ENCODE measurements at regions not wholly inside any gene's neighbourhood (a gene's known extent, or its start where the extent isn't known, plus 50 kb on each side); places are given as distances from the start of the nearest gene placed in this dataset.

DNA sequence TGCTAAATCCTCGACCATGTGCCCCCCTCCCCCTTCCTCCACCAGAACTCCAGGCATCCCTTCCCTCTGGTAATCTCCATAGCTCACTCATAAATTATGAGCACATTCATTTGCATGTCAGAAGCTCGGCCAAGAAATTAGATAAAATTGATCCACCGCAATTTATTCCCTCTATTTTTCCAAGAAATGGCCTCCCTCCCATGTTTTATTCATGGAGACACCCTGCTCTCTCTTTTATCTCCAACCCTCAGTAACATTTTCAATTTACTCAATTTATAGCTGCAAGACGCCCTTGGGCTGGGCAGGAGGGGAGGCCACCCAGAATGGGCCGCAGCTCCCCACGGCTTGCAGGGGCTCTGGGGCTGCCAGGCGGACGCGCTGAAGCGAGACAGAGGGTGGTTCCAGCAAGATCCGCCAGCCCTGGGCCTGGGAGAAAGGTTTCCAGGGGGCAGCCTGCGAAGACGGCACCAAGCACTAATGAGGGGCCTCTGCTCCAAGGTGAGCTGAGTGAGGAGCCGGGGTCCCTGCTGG lies 54.7 kb upstream of the ZNF423 start:
- no peak for DNase-seq (ENCODE audit: low read depth in 3 of 3)

DNA sequence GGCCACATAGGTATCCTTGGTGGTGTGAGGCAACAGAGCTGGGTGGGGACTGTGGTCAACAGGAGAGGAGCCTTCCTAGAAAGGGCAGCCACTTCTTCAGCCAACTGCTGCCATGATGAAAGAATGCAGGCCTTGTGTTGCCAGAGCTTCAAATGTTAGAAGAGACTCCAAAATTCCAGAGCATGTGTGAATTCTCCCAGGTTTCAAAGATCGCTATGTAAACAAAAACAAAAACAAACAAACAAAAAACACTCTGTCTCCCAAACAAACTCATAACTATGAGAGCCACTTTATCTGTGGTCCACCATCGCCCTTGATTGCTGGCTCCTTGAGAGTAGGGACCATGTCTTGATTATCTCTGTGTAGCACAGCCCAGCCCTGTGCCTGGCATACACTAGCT lies 55.5 kb upstream of the ZNF423 start:
- DNase-seq (ENCODE audit: low read depth in 3 of 3) = no peak

DNA sequence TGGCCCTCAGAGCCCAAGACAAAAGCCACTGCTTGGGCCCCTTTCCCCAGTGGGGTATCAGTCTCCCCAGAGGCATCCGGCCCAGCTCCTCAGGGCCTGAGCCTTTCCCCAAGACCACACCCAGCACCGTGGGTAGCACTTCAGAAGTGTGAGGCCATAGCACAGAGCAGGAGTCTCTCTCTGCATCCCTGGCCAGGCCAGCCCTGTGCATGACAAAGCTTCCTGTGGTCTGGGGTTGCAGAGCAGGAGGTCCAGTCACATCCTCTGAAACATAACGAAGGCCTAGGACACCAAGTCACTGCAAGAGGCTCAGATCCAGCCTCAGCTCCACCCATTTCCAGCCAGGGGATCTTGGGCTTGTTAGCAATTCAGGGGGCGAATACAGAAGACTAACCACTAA lies 56.8 kb upstream of the ZNF423 start:
- no peak for DNase-seq (ENCODE audit: low read depth in 3 of 3)

DNA sequence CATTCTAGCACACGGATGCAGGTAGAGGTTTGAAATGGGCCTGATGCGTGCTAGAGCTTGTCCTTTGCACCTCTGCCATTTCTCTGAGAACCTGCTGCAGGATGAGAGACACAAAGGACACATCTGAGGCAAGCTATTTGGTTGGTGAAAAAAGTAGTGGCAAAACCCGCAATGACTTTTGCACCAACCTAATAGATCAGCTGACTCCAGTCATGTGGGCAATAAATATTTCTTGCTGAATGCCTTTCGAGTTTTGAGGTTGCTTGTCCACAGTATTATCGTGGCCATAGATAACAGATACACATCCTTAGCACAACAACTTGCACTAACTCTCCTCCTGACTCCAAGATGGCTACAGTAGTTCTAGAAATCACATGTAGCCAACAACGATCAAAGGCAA lies 57.8 kb upstream of the ZNF423 start:
- DNase-seq (ENCODE audit: low read depth in 3 of 3) = no peak

DNA sequence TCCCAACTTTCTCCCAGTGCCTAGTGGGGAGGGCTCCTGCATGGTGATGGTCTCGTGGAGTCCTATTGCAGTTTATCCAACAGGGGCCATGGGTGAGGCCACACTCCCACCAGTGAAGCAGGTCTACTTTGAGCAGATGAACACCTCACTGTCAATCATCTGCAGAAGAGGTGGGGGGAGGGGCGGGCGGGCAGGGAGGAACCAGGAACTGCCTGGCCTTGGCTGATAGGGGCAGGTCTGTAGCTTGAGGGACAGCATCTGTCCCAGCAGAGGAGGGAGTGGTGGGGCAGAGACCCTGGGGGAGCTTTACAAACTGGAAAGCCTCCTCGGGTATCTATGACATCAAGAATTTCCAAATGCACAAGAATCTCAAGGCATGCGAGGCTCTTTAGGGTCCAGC lies 58.7 kb upstream of the ZNF423 start:
- no peak for DNase-seq (ENCODE audit: low read depth in 3 of 3)

DNA sequence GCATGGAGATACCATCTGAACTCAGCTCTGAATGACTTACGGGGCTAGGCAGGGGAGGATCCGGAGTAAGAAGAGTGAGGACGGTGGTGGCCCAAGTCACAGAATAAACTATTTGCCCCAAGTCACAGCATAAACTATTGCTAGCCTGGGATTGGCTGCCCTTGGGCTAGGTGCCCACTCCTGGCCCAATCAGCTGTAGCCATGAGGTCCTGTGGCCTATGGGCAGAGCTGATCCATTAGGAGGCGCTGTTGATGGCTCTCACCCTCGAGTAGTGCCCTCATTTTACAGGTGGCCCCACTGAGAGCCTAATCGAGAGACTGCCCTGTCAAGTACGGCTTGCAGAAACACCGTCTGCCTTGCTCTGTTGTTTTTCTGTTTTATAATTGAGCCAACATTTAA lies 62.3 kb upstream of the ZNF423 start:
- DNase-seq (ENCODE audit: low read depth in 3 of 3) = no peak

DNA sequence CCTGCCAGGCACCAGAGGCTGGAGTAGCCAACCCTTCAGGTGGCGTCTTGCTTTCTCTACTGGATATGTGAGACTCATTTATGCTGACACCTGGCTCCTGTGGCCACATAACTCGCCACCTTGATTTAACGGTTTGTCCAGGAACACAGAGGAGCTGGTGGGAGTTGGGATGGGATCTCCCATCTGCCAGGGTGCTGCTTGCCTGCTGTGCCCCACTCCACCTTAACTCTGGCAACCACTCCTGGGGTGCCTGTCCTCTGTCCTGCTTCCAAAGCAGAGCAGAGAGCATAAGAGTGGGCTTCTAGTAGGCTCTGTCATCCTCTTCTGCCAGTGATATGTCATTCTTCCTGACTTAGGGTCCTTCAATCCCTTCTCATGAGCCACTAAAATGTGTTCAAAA lies 63.4 kb upstream of the ZNF423 start:
- DNase-seq (ENCODE audit: low read depth in 3 of 3) = no peak

DNA sequence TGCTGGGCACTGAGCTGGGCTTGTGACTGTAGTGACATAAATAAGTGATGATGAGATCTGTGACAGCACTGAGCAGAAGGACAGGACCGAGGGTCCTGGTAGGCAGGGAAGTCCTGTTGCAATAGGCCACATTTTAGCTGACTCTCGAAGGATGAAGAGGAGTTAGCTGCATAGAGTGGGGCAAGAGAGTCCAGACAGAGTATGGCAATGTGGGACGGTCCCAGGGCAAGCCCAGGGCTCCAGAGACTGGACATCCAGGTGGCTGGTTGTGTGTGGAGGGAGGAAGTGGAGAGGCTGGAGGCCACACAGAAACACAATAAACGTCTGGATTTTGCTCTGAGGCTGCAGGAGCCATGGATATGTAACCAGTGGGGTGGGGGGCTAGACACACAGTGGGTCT lies 64.5 kb upstream of the ZNF423 start:
- DNase-seq (ENCODE audit: low read depth in 3 of 3) = no peak

DNA sequence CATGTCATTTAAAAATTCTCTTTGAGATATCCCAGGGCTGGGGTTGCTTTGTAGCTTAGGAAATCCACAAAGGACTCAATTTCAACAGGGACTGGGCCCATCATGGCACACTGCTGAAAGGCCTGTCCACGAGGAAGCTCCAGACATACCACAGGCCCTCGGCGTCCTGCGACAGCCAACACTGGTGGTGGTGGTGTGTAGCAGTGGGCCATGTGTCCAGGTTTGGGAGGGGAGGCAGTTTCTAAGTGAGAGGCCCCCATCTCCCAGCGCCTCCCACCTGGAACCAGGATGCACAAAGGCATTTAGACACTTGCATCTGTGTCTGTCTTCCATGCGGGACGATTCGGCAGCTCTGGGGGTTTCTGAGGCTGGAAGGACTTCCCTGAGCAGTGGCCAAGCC lies 65.2 kb upstream of the ZNF423 start:
- DNase-seq (ENCODE audit: low read depth in 3 of 3) = no peak

DNA sequence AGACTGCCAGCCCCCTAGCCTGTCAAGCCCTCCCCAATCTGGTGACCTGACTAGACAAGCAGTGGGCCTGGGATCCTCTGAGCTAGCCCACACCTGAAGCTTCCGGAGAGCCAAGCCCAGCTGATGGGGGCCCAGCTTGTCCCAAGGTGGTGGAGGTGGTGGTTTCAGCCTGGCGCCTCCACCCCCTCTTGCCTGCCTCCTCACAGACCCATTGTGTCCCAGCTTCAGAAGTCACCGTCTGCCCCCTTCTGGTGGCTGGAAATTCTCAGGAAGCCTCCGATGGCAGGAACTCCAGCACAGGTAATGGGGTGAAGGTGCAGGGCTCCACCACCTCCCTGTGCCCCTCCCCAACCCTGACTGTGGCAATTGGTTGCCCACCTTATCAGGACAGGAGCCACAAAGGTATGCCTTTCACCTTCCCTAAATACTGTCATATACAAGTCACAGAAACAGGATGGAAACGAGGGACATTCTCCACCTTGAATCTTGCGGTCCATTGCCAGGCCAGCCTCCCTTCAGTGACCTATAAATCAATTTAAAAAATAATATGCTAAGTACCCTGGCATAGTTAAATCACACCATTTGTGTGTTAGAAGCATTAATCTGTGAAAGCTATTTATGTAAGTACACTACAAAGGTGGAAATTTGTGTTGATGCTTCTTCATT lies 66.0 kb upstream of the ZNF423 start:
- peak in 1 of 3 experiments; percentile 48 for DNase-seq (ENCODE audit: low read depth in 3 of 3)

DNA sequence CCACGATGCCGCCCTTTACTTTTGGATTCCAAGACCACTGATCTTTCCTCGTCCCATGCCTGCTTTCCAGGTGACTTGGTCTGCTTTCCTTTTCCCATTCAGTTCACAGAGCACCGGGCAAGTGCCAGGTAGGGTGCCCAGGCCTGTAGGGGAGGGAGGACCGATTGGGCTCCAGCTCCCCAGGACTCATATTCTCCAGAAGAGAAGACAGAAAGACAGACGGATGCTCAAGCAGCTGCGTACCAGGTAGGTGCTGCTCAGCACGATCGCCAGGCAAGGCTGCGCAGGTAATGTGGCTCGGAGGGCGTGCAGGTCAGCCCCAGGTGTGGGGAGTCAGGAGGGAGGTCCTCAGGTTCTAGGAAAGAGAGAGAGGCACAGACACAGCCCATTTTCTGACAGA lies 67.5 kb upstream of the ZNF423 start:
- DNase-seq (ENCODE audit: low read depth in 3 of 3) = no peak

DNA sequence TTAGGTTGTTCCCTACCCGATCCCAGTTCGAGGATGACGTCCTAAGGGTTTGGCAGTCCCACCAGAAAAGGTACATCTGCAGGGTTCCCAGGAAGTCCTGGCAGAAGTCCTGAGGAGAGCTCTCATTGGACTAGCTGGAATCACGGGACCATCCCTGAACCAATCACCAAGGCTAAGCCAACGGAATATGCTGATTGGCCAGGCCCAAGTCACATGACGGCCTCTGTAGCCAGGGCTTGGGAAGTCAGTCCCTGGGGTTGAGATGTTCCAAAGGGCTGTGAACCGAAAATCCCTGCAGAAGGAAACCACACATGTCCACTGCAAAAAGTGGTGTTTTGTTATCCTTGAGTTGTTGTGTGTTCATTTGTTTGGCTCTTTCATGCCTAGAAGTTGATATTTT lies 68.2 kb upstream of the ZNF423 start:
- DNase-seq (ENCODE audit: low read depth in 3 of 3) = no peak

DNA sequence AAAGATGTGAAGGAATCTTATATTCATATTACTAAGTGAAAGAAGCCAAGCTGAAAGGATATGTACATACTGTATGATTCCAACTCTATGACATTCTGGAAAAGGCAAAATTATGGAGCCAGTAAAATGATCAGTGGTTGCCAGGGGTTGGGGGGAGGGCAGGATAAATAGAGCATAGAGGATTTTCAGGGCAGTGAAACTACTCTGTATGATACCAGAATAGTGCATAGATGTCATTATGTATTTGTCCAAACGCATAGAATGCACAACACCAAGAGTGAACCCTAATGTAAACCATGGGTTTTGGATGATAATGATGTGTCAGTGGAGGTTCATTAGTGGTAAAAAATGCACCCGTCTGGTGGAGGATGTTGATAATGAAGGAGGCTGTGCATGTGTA lies 71.0 kb upstream of the ZNF423 start:
- no peak for DNase-seq (ENCODE audit: low read depth in 3 of 3)

DNA sequence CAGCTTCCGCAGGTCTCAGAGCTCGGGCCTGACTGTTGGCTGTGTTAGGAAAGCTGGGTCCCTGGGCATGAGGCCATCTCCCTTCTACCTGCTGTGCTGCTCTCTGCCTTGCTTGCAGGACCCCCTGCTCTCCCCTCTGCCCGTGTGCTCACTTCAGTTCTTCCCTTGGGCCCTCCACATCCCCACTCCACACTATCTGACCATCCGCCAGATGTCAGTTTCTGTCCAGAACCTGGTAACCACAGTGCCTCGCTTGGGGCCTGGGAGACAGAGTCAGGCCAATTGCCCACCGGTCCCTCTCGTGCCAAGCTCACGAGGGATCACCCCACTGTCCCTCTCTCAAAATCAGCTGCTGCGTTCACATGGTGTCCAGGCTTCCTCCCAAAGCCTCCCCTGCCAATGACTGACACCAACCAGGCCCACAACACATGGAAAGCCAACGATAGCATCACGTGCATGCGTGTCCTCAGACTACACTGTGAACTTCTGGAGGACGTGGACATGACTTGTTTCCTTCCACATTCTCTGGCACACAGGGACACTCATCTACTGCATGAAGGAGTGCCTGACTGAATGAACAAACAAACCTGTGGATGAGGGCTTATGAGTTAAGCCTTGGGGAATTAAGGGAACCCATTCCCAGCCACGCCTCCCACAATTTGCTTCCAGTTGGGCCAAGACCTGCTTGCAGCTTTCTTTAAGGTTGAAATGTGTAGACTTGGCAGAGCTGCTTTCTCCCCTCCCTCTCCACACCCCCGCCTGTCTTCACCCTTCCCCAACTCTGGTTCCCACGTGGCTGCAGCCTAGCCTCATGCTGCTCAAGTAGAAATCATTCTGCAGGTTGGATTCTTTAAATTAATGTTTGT lies 72.5 kb upstream of the ZNF423 start:
- DNase-seq (ENCODE audit: low read depth in 3 of 3) = no peak

DNA sequence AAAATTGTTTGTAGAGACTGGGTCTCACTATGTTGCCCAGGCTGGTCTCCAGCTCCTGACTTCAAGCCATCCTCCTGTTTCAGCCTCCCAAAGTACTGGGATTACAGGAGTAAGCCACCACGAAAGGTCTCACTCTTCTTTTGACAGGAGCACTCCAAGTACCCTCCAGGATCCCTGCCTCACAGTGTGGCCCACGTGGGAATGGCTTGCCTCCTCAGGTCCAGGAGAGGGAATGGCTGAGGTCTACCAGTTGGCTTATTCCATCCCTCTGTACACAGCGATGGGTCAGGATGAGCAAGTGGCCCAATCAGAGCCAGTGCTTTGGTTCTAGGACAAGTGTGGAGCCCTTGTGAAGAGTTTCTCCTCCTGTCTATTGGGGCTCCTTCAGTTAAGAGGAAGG lies 73.7 kb upstream of the ZNF423 start:
- no peak for DNase-seq (ENCODE audit: low read depth in 3 of 3)

DNA sequence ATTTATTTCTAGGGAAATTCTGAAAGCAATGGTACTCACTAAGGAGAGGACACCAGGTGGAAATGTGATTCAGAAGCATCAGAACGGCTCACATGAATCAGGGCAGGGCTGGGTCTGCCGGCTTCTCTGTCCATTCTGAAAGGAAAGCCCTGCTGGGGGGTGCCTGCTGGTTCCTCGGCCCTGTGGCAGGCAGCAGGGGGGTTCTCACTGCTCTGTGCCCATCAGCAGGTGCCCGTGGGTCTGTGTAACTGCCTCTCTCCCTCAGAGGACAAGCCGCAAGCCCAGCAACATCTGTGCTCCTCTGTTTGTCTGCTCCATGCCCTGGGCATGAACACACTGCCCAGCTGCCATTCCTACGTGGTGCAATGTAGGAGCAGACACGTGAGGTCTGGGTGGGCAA lies 74.9 kb upstream of the ZNF423 start:
- no peak for DNase-seq (ENCODE audit: low read depth in 3 of 3)

DNA sequence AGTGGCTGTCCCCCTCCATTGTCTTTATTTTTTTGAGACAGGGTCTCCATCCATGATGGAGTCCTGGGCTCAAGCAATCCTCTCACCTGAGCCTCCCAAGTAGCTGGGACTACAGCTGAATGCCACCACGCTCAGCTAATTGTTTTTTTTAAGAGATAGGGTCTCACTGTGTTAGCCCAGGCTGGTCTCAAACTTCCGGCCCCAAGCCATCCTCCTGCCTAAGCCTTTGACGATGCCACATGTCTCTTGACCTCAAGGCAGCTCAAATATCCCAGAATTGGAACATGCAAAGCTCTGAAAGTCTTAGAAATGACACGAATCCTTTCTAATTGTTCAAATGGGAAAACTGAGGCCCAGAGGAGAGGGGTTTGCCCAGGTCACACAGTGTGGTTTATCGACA lies 75.4 kb upstream of the ZNF423 start:
- no peak for DNase-seq (ENCODE audit: low read depth in 3 of 3)

DNA sequence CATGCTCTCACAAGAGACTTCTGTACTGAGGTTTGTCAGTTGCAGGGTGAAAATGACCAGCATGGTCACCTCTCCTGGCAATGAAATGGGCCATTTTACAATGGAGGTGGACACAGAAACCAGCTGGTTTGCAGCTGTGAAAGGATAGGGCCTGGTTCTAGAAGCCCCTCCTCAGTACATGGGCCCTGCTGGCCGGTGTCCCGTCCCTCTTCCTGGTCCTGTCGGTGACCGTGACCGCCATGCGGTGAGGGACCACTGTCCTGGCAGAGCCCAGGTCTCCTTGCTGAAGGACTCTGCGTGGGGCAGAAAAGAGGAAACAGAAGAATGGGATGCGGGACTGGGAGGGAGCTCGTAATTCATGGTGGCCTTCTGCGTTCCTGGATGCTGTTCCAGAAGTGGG lies 76.0 kb upstream of the ZNF423 start:
- no peak for DNase-seq (ENCODE audit: low read depth in 3 of 3)

DNA sequence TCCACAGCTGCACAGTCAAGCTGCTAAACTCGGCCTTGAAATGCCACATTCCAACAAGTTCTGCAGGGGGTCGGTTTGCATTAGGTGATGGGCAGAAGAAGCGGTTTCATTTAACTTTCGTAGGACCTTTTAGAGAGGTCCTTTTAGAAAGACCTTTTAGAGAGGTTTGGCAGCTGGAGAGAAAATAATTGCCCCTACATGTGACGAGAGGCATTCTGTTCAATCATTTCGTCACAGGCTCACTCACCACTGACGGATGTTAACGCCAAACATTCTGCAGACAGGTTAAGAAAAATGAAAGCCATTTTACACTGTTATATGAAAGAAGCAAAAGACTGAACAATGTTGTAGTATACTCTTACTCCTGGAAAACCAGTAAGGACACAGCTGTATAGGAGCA lies 76.5 kb upstream of the ZNF423 start:
- no peak for DNase-seq (ENCODE audit: low read depth in 3 of 3)

DNA sequence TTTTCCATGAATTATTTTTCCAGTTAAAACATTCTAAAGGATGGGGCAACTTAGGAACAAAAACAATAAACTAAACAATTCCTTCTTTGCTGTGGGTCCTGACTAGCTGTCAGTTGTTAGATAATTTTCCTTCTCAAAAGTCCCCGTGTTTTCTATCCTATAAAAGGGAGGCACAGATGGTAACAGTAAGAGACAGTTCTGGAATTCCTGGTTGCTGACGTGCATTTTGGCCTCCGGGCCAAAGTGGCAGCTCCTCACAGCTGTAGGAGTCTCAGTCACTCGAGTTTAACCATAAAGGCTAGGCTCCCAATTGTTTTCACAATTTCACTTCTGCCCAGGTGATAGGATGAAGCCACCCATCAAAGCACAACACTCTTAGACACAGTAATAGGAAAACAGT lies 77.0 kb upstream of the ZNF423 start:
- DNase-seq (ENCODE audit: low read depth in 3 of 3) = no peak

DNA sequence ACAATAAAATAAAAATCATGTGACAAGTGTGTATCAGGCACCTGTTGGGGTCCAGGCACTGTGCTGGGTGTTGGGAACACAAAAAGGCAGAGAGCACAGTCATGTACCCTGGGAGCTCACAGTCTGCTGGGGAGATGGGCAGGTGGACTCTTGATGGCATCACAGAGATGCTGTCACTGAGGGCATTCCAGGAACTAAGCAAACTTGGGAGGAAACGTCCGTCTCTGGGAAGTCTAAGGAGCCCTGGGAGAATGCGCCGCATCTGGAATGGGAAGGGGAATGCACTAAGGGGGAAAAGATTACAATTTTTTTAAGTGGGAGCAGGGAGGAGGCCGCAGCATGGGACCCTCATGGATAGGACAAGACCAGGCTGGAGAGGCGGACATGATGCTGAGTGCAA lies 80.9 kb upstream of the ZNF423 start:
- DNase-seq (ENCODE audit: low read depth in 3 of 3) = no peak

DNA sequence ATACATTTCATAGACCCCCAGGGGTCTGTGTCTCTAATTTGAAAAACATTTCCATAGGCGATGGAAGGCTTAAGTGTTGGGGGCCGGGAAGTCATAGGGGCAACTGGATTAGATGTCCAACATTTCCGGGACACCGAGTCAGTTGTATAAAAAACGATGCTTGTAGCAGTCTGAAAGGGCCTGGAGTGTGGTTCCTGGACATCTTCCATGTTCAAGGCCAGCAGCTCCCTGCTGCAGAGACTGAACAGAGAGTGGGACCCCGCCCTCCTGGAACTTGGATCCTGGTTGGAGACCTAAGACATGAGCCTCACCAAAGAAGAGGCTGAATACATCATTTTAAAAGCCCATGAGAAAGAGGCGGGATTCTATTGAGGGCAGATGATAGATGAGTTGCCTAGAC lies 82.0 kb upstream of the ZNF423 start:
- DNase-seq (ENCODE audit: low read depth in 3 of 3) = no peak

DNA sequence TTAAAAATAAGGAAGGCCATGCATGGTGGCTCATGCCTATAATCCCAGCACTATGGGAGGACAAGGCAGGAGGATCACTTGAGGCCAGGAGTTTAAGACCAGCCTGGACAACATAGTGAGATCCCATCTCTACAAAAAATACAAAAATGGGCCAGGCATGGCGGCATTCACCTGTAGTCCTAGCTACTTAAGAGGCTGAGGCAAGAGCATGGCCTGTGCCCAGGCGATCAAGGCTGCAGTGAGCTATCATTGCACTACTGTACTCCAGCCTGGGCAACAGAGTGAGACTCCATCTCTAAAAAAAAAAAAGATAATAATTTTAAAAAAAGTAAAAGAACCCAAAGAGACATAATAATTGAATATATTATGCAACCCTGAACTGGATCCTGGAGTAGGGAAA lies 83.6 kb upstream of the ZNF423 start:
- DNase-seq (ENCODE audit: low read depth in 3 of 3) = no peak

Data from stimulated activated CD4-positive, alpha-beta T cell treated with anti-CD3 and anti-CD28 coated beads, TNF-alpha, amount 100 ng/mL, for 24 hours (primary cell).